ENCODE measurements at regions not wholly inside any gene's neighbourhood (a gene's known extent, or its start where the extent isn't known, plus 50 kb on each side); places are given as distances from the start of the nearest gene placed in this dataset.

- DNase-seq (ENCODE audit: low read depth): no peak
Measured at GRCh38 chr2:176679061-176679669, 409.9 kb downstream of the MTX2 start.

GRCh38 chr2:176680916-176681516 is 411.8 kb downstream of the MTX2 start:
- DNase-seq (ENCODE audit: low read depth): no peak

- no peak for DNase-seq (ENCODE audit: low read depth)
Measured at GRCh38 chr2:176681584-176682115, 412.4 kb downstream of the MTX2 start.

- no peak for DNase-seq (ENCODE audit: low read depth)
Measured at GRCh38 chr2:176682278-176682677, 413.0 kb downstream of the MTX2 start.

GRCh38 chr2:176683618-176684111 is 414.4 kb downstream of the MTX2 start:
- no peak for DNase-seq (ENCODE audit: low read depth)

GRCh38 chr2:176685908-176686307 is 416.7 kb downstream of the MTX2 start:
- no peak for DNase-seq (ENCODE audit: low read depth)

GRCh38 chr2:176686328-176686727 is 417.1 kb downstream of the MTX2 start:
- DNase-seq (ENCODE audit: low read depth): no peak

GRCh38 chr2:176687342-176687741 is 418.1 kb downstream of the MTX2 start:
- no peak for DNase-seq (ENCODE audit: low read depth)

GRCh38 chr2:176687944-176688343 is 418.7 kb downstream of the MTX2 start:
- no peak for DNase-seq (ENCODE audit: low read depth)

GRCh38 chr2:176689711-176690110 is 420.5 kb downstream of the MTX2 start:
- DNase-seq (ENCODE audit: low read depth): no peak

GRCh38 chr2:176691471-176691870 is 422.2 kb downstream of the MTX2 start:
- no peak for DNase-seq (ENCODE audit: low read depth)

- no peak for DNase-seq (ENCODE audit: low read depth)
Measured at GRCh38 chr2:176692533-176692932, 423.3 kb downstream of the MTX2 start.

GRCh38 chr2:176699098-176699497 is 429.9 kb downstream of the MTX2 start:
- DNase-seq (ENCODE audit: low read depth): no peak

- no peak for DNase-seq (ENCODE audit: low read depth)
Measured at GRCh38 chr2:176699644-176700043, 430.4 kb downstream of the MTX2 start.

GRCh38 chr2:176702131-176702530 is 432.9 kb downstream of the MTX2 start:
- DNase-seq (ENCODE audit: low read depth): no peak

- no peak for DNase-seq (ENCODE audit: low read depth)
Measured at GRCh38 chr2:176704282-176704858, 435.1 kb downstream of the MTX2 start.

- DNase-seq (ENCODE audit: low read depth): no peak
Measured at GRCh38 chr2:176709149-176709951, 440.1 kb downstream of the MTX2 start.

GRCh38 chr2:176709991-176710390 is 440.7 kb downstream of the MTX2 start:
- DNase-seq (ENCODE audit: low read depth): no peak

GRCh38 chr2:176710657-176711186 is 441.5 kb downstream of the MTX2 start:
- DNase-seq (ENCODE audit: low read depth): no peak

- DNase-seq (ENCODE audit: low read depth): no peak
Measured at GRCh38 chr2:176725873-176726645, 456.8 kb downstream of the MTX2 start.

GRCh38 chr2:176727696-176728095 is 458.5 kb downstream of the MTX2 start:
- no peak for DNase-seq (ENCODE audit: low read depth)

All from stimulated activated CD8-positive, alpha-beta memory T cell treated with anti-CD3 and anti-CD28 coated beads, Interleukin-12 subunit alpha, Interleukin-12 subunit beta, amount 100 ng/mL, for 4 hours (primary cell).